A673 (cell line): ENCODE measurements at regions not wholly inside any gene's neighbourhood (a gene's known extent, or its start where the extent isn't known, plus 50 kb on each side); places are given as distances from the start of the nearest gene placed in this dataset.

Experiments
- CTCF ChIP-seq: fragments of 300-800, 200-600 bp; sonication (generic); conservative IDR thresholded peaks from 2 replicates; pipeline ENCODE4 v1.5.1; 2017; ENCODE audit warnings: low read depth, mild to moderate bottlenecking, antibody characterized with exemption, low read length, moderate library complexity, mixed read lengths
- EZH2 ChIP-seq: fragments of 200-600 bp; sonication (generic); IDR thresholded peaks from 2 replicates; pipeline ENCODE4 v1.6.1; 2017; ENCODE audit warnings: borderline replicate concordance, low read depth, mild to moderate bottlenecking, mixed read lengths, antibody characterized with exemption, low read length; ENCODE audit not compliant: poor library complexity, severe bottlenecking

- TF ChIP-seq CTCF (no peak), EZH2 (no peak)
Observed at GRCh38 chr13:103878891-103879605, 812.8 kb upstream of the SLC10A2 start.
